GM12878 (cell line): ENCODE measurements at regions not wholly inside any gene's neighbourhood (a gene's known extent, or its start where the extent isn't known, plus 50 kb on each side); places are given as distances from the start of the nearest gene placed in this dataset.

Experiments
- ATAC-seq: fragments of 200-7000 bp; cut with Tn5 transposase; 3 replicates; pipeline ENCODE4 v1.9.1; 2020; ENCODE audit warnings: mild to moderate bottlenecking, moderate library complexity
- BruUV-seq: library from RNA; stranded (reverse); fragments of 400-500 nt; replicated peaks from 2 replicates; lab custom pipeline; 2021; lab: Mats Ljungman, UMichigan
- CTCF ChIA-PET: fragments of 300-600 bp; sonication (Branson Sonifier 250); formaldehyde crosslinking; extraction: SDS; loops from one replicate; lab custom pipeline; 2021; ENCODE audit warnings: inconsistent platforms; lab: Yijun Ruan, JAX
- POLR2A ChIA-PET: fragments of 350-600 bp; formaldehyde crosslinking; extraction: SDS; loops from one replicate; lab custom pipeline; 2021; ENCODE audit warnings: inconsistent platforms; lab: Charles Lee
- RAD21 ChIA-PET: fragments of 300-600 bp; sonication (Branson Sonifier 250); formaldehyde crosslinking; loops from one replicate; lab custom pipeline; 2023; ENCODE audit warnings: antibody characterized with exemption; ENCODE audit not compliant: unreplicated experiment; lab: Charles Lee
- SMC1A ChIA-PET: fragments of 300-600 bp; sonication (Branson Sonifier 250); formaldehyde crosslinking; loops from one replicate; lab custom pipeline; 2023; ENCODE audit not compliant: unreplicated experiment, uncharacterized antibody; lab: Charles Lee
- DNase-seq: peaks from one replicate; pipeline ENCODE4 v3.0.0-alpha.2; 2011; ENCODE audit warnings: low read depth, low spot score
- FAIRE-seq: peaks from 3 replicates; lab custom pipeline; 2011; peaks lifted over from hg19 to GRCh38; lab: Jason Lieb, UNC
- H2AFZ ChIP-seq: 2 replicates; pipeline ENCODE4 v1.6.0; 2011; ENCODE audit warnings: low read depth, low read length, control low read depth; ENCODE audit not compliant: control insufficient read depth
- H3K27ac ChIP-seq: 2 replicates; pipeline ENCODE4 v1.5.1; 2011; ENCODE audit warnings: control low read depth; ENCODE audit not compliant: control insufficient read depth, insufficient read depth
- H3K27me3 ChIP-seq, 2 experiments: replicated peaks in 1 of 2; 2 replicates each; pipeline versions ENCODE4 v1.6.0 to v1.6.1; 2011; ENCODE audit warnings: low read length in 1 of 2; ENCODE audit not compliant: control insufficient read depth in 2 of 2, insufficient read depth in 2 of 2
- H3K36me3 ChIP-seq, 2 experiments: 2 replicates each; pipeline ENCODE4 v1.5.1; 2011; ENCODE audit warnings: low read length in 1 of 2; ENCODE audit not compliant: control insufficient read depth in 2 of 2, insufficient read depth in 2 of 2
- H3K4me1 ChIP-seq: 2 replicates; pipeline ENCODE4 v1.6.1; 2011; ENCODE audit warnings: mild to moderate bottlenecking, low read length, moderate library complexity, mixed read lengths; ENCODE audit not compliant: control insufficient read depth, insufficient read depth
- H3K4me2 ChIP-seq: 2 replicates; pipeline ENCODE4 v1.6.0; 2011; ENCODE audit warnings: control low read depth; ENCODE audit not compliant: control insufficient read depth, insufficient read depth
- H3K4me3 ChIP-seq: fragments of 200-600 bp; sonication (generic); 2 replicates; pipeline ENCODE4 v1.5.1; 2016
- H3K79me2 ChIP-seq: 2 replicates; pipeline ENCODE4 v1.6.0; 2011; ENCODE audit warnings: low read length; ENCODE audit not compliant: control insufficient read depth, insufficient read depth
- H3K9ac ChIP-seq: 2 replicates; pipeline ENCODE4 v1.8.0; 2011; ENCODE audit warnings: low read length, control low read depth, mixed read lengths; ENCODE audit not compliant: control insufficient read depth, insufficient read depth
- H3K9me3 ChIP-seq: replicated peaks from 3 replicates; pipeline ENCODE4 v1.5.1; 2011; ENCODE audit warnings: mild to moderate bottlenecking, low read length; ENCODE audit not compliant: control insufficient read depth, insufficient read depth
- H4K20me1 ChIP-seq: 2 replicates; pipeline ENCODE4 v1.6.0; 2011; ENCODE audit not compliant: control insufficient read depth, insufficient read depth
- BHLHE40 ChIP-seq, 2 experiments: fragments of 450-650 bp in 1 of 2; IDR thresholded peaks; 2 replicates each; pipeline ENCODE4 v1.6.1; 2011 to 2017; ENCODE audit warnings: low read depth in 2 of 2, borderline replicate concordance in 1 of 2, improper control_type of control experiment in 1 of 2, low read length in 1 of 2, mild to moderate bottlenecking in 1 of 2
- E2F8 ChIP-seq: fragments of 450-650 bp; IDR thresholded peaks from 2 replicates; pipeline ENCODE4 v1.6.1; 2018; ENCODE audit warnings: mild to moderate bottlenecking, low read depth, moderate library complexity; ENCODE audit not compliant: partially characterized antibody
- EGR1 ChIP-seq, 2 experiments: IDR thresholded peaks; 1 replicate in 1 of 2; 2 replicates in 1 of 2; pipeline ENCODE4 v1.6.1; 2011 to 2012; ENCODE audit warnings: low read depth in 2 of 2, low read length in 2 of 2, borderline replicate concordance in 1 of 2, mild to moderate bottlenecking in 1 of 2, moderate library complexity in 1 of 2
- ESRRA ChIP-seq: IDR thresholded peaks from 2 replicates; pipeline ENCODE4 v1.6.1; 2012; ENCODE audit warnings: mild to moderate bottlenecking, low read length, improper control_type of control experiment
- HSF1 ChIP-seq: fragments of 150-350 bp; IDR thresholded peaks from 2 replicates; pipeline ENCODE4 v1.6.1; 2014; ENCODE audit warnings: mild to moderate bottlenecking, low read depth, low read length
- IRF4 ChIP-seq: IDR thresholded peaks from 2 replicates; pipeline ENCODE4 v1.6.1; 2011; ENCODE audit warnings: low read depth, low read length
- MYB ChIP-seq: fragments of 150-350 bp; IDR thresholded peaks from 2 replicates; pipeline ENCODE4 v1.6.1; 2014; ENCODE audit warnings: mild to moderate bottlenecking, low read depth, low read length, borderline replicate concordance
- NFXL1 ChIP-seq: fragments of 450-650 bp; IDR thresholded peaks from 2 replicates; pipeline ENCODE4 v1.6.1; 2017; ENCODE audit warnings: antibody characterized with exemption, mild to moderate bottlenecking, borderline replicate concordance
- PRDM15 ChIP-seq: fragments of 450-650 bp; formaldehyde crosslinking; IDR thresholded peaks from 2 replicates; pipeline ENCODE4 v1.4.0; 2020; ENCODE audit warnings: mild to moderate bottlenecking, moderate library complexity
- RB1 ChIP-seq: fragments of 450-650 bp; formaldehyde crosslinking; IDR thresholded peaks from 2 replicates; pipeline ENCODE4 v1.6.1; 2017; ENCODE audit warnings: mild to moderate bottlenecking, borderline replicate concordance
- TARDBP ChIP-seq: IDR thresholded peaks from 2 replicates; pipeline ENCODE4 v1.6.1; 2016; ENCODE audit warnings: borderline replicate concordance
- TBL1XR1 ChIP-seq: IDR thresholded peaks from 2 replicates; pipeline ENCODE4 v1.6.1; 2012; ENCODE audit warnings: low read depth, low read length, improper control_type of control experiment
- WGBS: methylation state at CpG from one replicate; pipeline ENCODE4 v1.1.6; 2016; ENCODE audit warnings: low lambda C conversion rate; ENCODE audit not compliant: insufficient replicate concordance, insufficient coverage; ENCODE audit errors: missing lambda C conversion rate; 5-methylcytosine and 5-hydroxymethylcytosine counted together
- in situ Hi-C: fragments of 300-500 bp; cut with MboI; formaldehyde crosslinking; loops from 9 replicates; pipeline ENCODE4 v1.14.3; 2018; ENCODE audit warnings: mixed read lengths
- intact Hi-C: fragments of 100-400 bp; cut with micrococcal nuclease; formaldehyde crosslinking; loops from one replicate; pipeline ENCODE4 v1.14.2; 2022; ENCODE audit not compliant: unreplicated experiment

- POLR2A ChIA-PET = no interaction called here
These were observed 272.2 kb downstream of the ANXA1 start for GRCh38 chr9:73423891-73424290.

More at GRCh38 chr9:73423891-73424290, 272.2 kb downstream of the ANXA1 start:
- no peak for FAIRE-seq
- Histone ChIP-seq H3K4me2 (no peak overlapping the region), H4K20me1 (no peaks in the 10 kb centered on the region), H3K9ac (no peak overlapping the region), H3K79me2 (no peaks in the 10 kb centered on the region), H3K4me1 (no peaks in the 10 kb centered on the region), H3K4me3 (no peak overlapping the region), H3K27ac (no peak overlapping the region), H3K27me3 (no peaks in the 10 kb centered on the region), H3K36me3 (no peaks in the 10 kb centered on the region), H2AFZ (no peak overlapping the region), H3K9me3 (no peaks in the 10 kb centered on the region)
- TF ChIP-seq HSF1 (no peak), ESRRA (no peak), PRDM15 (CRISPR knock-in tag) (no peak), EGR1 (IDR thresholded peaks at IDR 0.05; ENCODE audit: borderline replicate concordance in 1 of 2, low read depth in 2 of 2, low read length in 2 of 2) (no peak), RB1 (no peak), TARDBP (no peak), MYB (no peak), NFXL1 (no peak), BHLHE40 (IDR thresholded peaks at IDR 0.05; ENCODE audit: borderline replicate concordance in 1 of 2, low read depth in 2 of 2, low read length in 1 of 2) (no peak), IRF4 (no peak), E2F8 (no peak), TBL1XR1 (no peak)
- no peak for ATAC-seq
- in situ Hi-C loops (no loop called here), intact Hi-C loops (no loop called here)
- ChIA-PET RAD21 (interaction anchor here (1.1 to 2.0 kb wide), 2 partner anchors 107 to 118 kb away, joined by 3 to 6 read pairs; no protein-coding TSS in a partner anchor), SMC1A (interaction anchor here (0.8 to 1.6 kb wide), 5 partner anchors 8 to 155 kb away, joined by 3 to 7 read pairs (median 4); no protein-coding TSS in a partner anchor), CTCF (interaction anchor here (0.9 to 1.0 kb wide), 2 partner anchors 9 to 223 kb away, joined by 3 to 4 read pairs; no protein-coding TSS in a partner anchor)
- no peak for DNase-seq
- WGBS = 25% methylated on average over 1 of the region's 1 CpG
- no TSS peak for BruUV-seq
